ENCODE measurements at regions not wholly inside any gene's neighbourhood (a gene's known extent, or its start where the extent isn't known, plus 50 kb on each side); places are given as distances from the start of the nearest gene placed in this dataset.

- Histone ChIP-seq H3K27ac (peak overlapping the region; percentile 29 to 33), H3K27me3 (replicated peaks; ENCODE audit: insufficient read depth) (no peaks in the 10 kb centered on the region), H3K4me1 (replicated peaks) (no peaks in the 10 kb centered on the region), H3K9me3 (no peaks in the 10 kb centered on the region), H3K4me3 (no peak overlapping the region), H3K36me3 (no peaks in the 10 kb centered on the region)
- WGBS: 36% methylated on average over 16 of the region's 16 CpGs
- no peak for TF ChIP-seq POLR2AphosphoS5 (IDR thresholded peaks at IDR 0.05)
- TF ChIP-seq POLR2A (IDR thresholded peaks at IDR 0.05): no peak
- no peak for DNase-seq (ENCODE audit: low spot score)
- intact Hi-C loops (cut with DNase I): loop anchor here (5.0 kb wide), 1 partner anchor 135 kb away; no protein-coding TSS in a partner anchor
Observed at GRCh38 chr14:101496776-101497683, 64.3 kb upstream of the DIO3 start.

DNA sequence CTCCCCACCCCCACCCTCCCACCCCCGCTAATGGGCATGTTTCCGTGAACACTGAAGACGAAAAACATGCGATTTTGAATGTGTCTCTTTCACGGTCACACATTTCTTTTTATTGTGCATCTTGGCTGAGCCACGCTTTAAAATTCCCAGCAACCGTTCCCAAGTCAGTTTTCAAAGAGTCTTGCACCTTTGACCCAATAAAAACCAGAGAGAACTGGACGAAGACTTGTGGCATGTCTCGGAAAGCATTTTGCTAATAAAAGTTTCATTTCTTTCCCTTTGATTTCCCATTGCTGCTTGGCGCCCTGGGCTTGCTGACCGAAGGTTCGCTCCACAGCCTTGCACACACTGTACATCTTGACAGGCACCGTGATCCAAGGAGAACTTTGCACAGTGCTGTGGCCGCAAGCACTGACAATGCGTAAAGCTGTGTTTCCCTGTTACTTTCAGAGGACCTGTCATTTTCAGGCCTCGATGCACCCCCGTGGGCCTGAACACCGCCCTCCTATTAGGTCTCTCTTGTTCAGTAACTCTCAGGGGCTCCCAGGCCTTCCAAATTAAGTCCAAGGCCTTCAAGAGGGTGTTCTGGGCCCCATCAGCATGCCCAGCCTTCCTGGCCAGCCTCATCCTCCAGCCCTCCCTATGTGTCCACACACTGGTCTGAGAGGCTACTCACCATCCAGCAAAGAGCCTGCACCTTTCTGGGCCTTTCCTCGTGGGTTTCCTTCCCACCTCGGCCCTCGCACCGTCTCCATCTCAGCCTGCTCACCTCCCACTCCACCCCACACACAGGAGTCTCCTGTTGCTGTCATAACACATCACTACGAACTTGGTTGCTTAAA is 63.4 kb upstream of the DIO3 start:
- 66% methylated on average over 23 of the region's 23 CpGs for WGBS
- TF ChIP-seq, protein P1, sequence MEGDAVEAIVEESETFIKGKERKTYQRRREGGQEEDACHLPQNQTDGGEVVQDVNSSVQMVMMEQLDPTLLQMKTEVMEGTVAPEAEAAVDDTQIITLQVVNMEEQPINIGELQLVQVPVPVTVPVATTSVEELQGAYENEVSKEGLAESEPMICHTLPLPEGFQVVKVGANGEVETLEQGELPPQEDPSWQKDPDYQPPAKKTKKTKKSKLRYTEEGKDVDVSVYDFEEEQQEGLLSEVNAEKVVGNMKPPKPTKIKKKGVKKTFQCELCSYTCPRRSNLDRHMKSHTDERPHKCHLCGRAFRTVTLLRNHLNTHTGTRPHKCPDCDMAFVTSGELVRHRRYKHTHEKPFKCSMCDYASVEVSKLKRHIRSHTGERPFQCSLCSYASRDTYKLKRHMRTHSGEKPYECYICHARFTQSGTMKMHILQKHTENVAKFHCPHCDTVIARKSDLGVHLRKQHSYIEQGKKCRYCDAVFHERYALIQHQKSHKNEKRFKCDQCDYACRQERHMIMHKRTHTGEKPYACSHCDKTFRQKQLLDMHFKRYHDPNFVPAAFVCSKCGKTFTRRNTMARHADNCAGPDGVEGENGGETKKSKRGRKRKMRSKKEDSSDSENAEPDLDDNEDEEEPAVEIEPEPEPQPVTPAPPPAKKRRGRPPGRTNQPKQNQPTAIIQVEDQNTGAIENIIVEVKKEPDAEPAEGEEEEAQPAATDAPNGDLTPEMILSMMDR (IDR thresholded peaks at IDR 0.05): no peak
- no peak for TF ChIP-seq POLR2A (IDR thresholded peaks at IDR 0.05)
- no peak for TF ChIP-seq POLR2AphosphoS5 (IDR thresholded peaks at IDR 0.05)
- no peaks in the 10 kb centered on the region for H3K4me1 ChIP-seq (replicated peaks)
- peak overlapping the region in 1 of 2 donors; percentile 8 for H3K27ac ChIP-seq
- no peaks in the 10 kb centered on the region for H3K9me3 ChIP-seq
- intact Hi-C loops (cut with DNase I): loop anchor here (5.0 kb wide), 1 partner anchor 136 kb away; no protein-coding TSS in a partner anchor
- no peak for DNase-seq (ENCODE audit: low spot score)
- H3K4me3 ChIP-seq: no peak overlapping the region
- H3K27me3 ChIP-seq (replicated peaks; ENCODE audit: insufficient read depth): no peaks in the 10 kb centered on the region
- no peaks in the 10 kb centered on the region for H3K36me3 ChIP-seq

GRCh38 chr14:101498526-101498860 is 62.8 kb upstream of the DIO3 start:
- TF ChIP-seq POLR2A (IDR thresholded peaks at IDR 0.05) (no peak), POLR2AphosphoS5 (IDR thresholded peaks at IDR 0.05) (no peak)
- TF ChIP-seq, protein P1 (IDR thresholded peaks at IDR 0.05): no peak
- H3K4me1 ChIP-seq (replicated peaks): no peaks in the 10 kb centered on the region
- peak overlapping the region in 1 of 2 donors; percentile 8 for H3K27ac ChIP-seq
- H3K9me3 ChIP-seq: no peaks in the 10 kb centered on the region
- 99% methylated on average over 6 of the region's 6 CpGs for WGBS
- intact Hi-C loops (cut with DNase I): loop anchor here (5.0 kb wide), 1 partner anchor 136 kb away; no protein-coding TSS in a partner anchor
- H3K36me3 ChIP-seq: no peaks in the 10 kb centered on the region
- DNase-seq (ENCODE audit: low spot score): no peak
- no peak overlapping the region for H3K4me3 ChIP-seq
- no peaks in the 10 kb centered on the region for H3K27me3 ChIP-seq (replicated peaks; ENCODE audit: insufficient read depth)

- Histone ChIP-seq H3K27ac (no peak overlapping the region), H3K4me3 (no peak overlapping the region), H3K9me3 (no peaks in the 10 kb centered on the region), H3K27me3 (replicated peaks; ENCODE audit: insufficient read depth) (no peaks in the 10 kb centered on the region), H3K4me1 (replicated peaks) (no peaks in the 10 kb centered on the region), H3K36me3 (no peaks in the 10 kb centered on the region)
- intact Hi-C loops (cut with DNase I): loop anchor here (5.0 kb wide), 1 partner anchor 137 kb away; no protein-coding TSS in a partner anchor
- TF ChIP-seq, protein P1 (IDR thresholded peaks at IDR 0.05): no peak
- TF ChIP-seq POLR2AphosphoS5 (IDR thresholded peaks at IDR 0.05): no peak
- TF ChIP-seq POLR2A (IDR thresholded peaks at IDR 0.05): no peak
- no peak for DNase-seq (ENCODE audit: low spot score)
- 78% methylated on average over 11 of the region's 11 CpGs for WGBS
Observed at GRCh38 chr14:101499080-101499479, 62.2 kb upstream of the DIO3 start.

GRCh38 chr14:101499513-101499912 is 61.8 kb upstream of the DIO3 start:
- 96% methylated on average over 10 of the region's 10 CpGs for WGBS
- TF ChIP-seq POLR2A (IDR thresholded peaks at IDR 0.05): no peak
- TF ChIP-seq POLR2AphosphoS5 (IDR thresholded peaks at IDR 0.05): no peak
- Histone ChIP-seq H3K27me3 (replicated peaks; ENCODE audit: insufficient read depth) (no peaks in the 10 kb centered on the region), H3K4me3 (no peak overlapping the region), H3K4me1 (replicated peaks) (no peaks in the 10 kb centered on the region), H3K36me3 (no peaks in the 10 kb centered on the region), H3K27ac (no peak overlapping the region), H3K9me3 (no peaks in the 10 kb centered on the region)
- intact Hi-C loops (cut with DNase I): loop anchor here (5.0 kb wide), 1 partner anchor 137 kb away; no protein-coding TSS in a partner anchor
- DNase-seq (ENCODE audit: low spot score): no peak

All from prostate gland (tissue), 2 donors.